ENCODE measurements at regions not wholly inside any gene's neighbourhood (a gene's known extent, or its start where the extent isn't known, plus 50 kb on each side); places are given as distances from the start of the nearest gene placed in this dataset.
A peak's percentile ranks its signal among the peaks of the same experiment; 100 is the strongest.

- H3K9me3 ChIP-seq (ENCODE audit: low read depth): no peaks in the 10 kb centered on the region
- H3K4me1 Mint-ChIP-seq: peaks cover 17% of the 10 kb centered on the region
- H3K27ac ChIP-seq: no peak overlapping the region
- H3K4me3 ChIP-seq: no peak overlapping the region
- no peaks in the 10 kb centered on the region for H3K27me3 ChIP-seq
- H3K36me3 ChIP-seq: no peaks in the 10 kb centered on the region
- H3K4me3 Mint-ChIP-seq: no peak overlapping the region
- no peaks in the 10 kb centered on the region for H3K79me2 ChIP-seq (ENCODE audit: low read depth)
- H3K27me3 Mint-ChIP-seq (ENCODE audit: insufficient read depth, low read depth): peaks cover 8% of the 10 kb centered on the region
- no peaks in the 10 kb centered on the region for H3F3A ChIP-seq (ENCODE audit: low read depth)
- H3K36me3 Mint-ChIP-seq: no peaks in the 10 kb centered on the region
- H3K4me2 ChIP-seq: no peak overlapping the region
- no peak for DNase-seq (ENCODE audit: low spot score)
- no peak overlapping the region for H2AFZ ChIP-seq (replicated peaks)
- TF ChIP-seq EZH2phosphoT487 (IDR thresholded peaks at IDR 0.05) (no peak), CTCF (IDR thresholded peaks at IDR 0.05) (no peak), EZH2 (IDR thresholded peaks at IDR 0.05) (no peak)
- no peaks in the 10 kb centered on the region for H3K9me3 Mint-ChIP-seq
- H4K20me1 ChIP-seq (ENCODE audit: low read depth): no peaks in the 10 kb centered on the region
- H3K4me1 ChIP-seq: peaks cover 3% of the 10 kb centered on the region
- no peak overlapping the region for H3K27ac Mint-ChIP-seq
- no peak overlapping the region for H3K9ac ChIP-seq
Measured at GRCh38 chr12:128052777-128053176, 214.2 kb upstream of the TMEM132C start.

GRCh38 chr12:128055567-128055966 lies 211.4 kb upstream of the TMEM132C start:
- H3K4me3 Mint-ChIP-seq: no peak overlapping the region
- Histone ChIP-seq H3K9ac (no peak overlapping the region), H3K4me3 (no peak overlapping the region), H3K79me2 (ENCODE audit: low read depth) (no peaks in the 10 kb centered on the region), H3K9me3 (ENCODE audit: low read depth) (no peaks in the 10 kb centered on the region), H4K20me1 (ENCODE audit: low read depth) (no peaks in the 10 kb centered on the region), H3K36me3 (no peaks in the 10 kb centered on the region), H3F3A (ENCODE audit: low read depth) (no peaks in the 10 kb centered on the region), H3K27ac (no peak overlapping the region), H3K4me2 (no peak overlapping the region), H2AFZ (replicated peaks) (no peak overlapping the region), H3K27me3 (no peaks in the 10 kb centered on the region), H3K4me1 (peaks cover 3% of the 10 kb centered on the region)
- H3K4me1 Mint-ChIP-seq: peaks cover 17% of the 10 kb centered on the region
- no peaks in the 10 kb centered on the region for H3K36me3 Mint-ChIP-seq
- TF ChIP-seq EZH2 (IDR thresholded peaks at IDR 0.05) (no peak), CTCF (IDR thresholded peaks at IDR 0.05) (no peak), EZH2phosphoT487 (IDR thresholded peaks at IDR 0.05) (no peak)
- H3K9me3 Mint-ChIP-seq: no peaks in the 10 kb centered on the region
- no peak overlapping the region for H3K27ac Mint-ChIP-seq
- no peak for DNase-seq (ENCODE audit: low spot score)
- peaks cover 4% of the 10 kb centered on the region for H3K27me3 Mint-ChIP-seq (ENCODE audit: insufficient read depth, low read depth)

GRCh38 chr12:128056136-128056801 lies 210.7 kb upstream of the TMEM132C start:
- H3K36me3 Mint-ChIP-seq: no peaks in the 10 kb centered on the region
- peaks cover 17% of the 10 kb centered on the region for H3K4me1 Mint-ChIP-seq
- TF ChIP-seq CTCF (IDR thresholded peaks at IDR 0.05) (no peak), EZH2phosphoT487 (IDR thresholded peaks at IDR 0.05) (no peak), EZH2 (IDR thresholded peaks at IDR 0.05) (no peak)
- H3K9me3 Mint-ChIP-seq: no peaks in the 10 kb centered on the region
- Histone ChIP-seq H3K27me3 (no peaks in the 10 kb centered on the region), H3K9me3 (ENCODE audit: low read depth) (no peaks in the 10 kb centered on the region), H4K20me1 (ENCODE audit: low read depth) (no peaks in the 10 kb centered on the region), H3F3A (ENCODE audit: low read depth) (no peaks in the 10 kb centered on the region), H3K4me3 (no peak overlapping the region), H3K4me2 (no peak overlapping the region), H3K4me1 (peaks cover 3% of the 10 kb centered on the region), H3K36me3 (no peaks in the 10 kb centered on the region), H3K9ac (no peak overlapping the region), H3K79me2 (ENCODE audit: low read depth) (no peaks in the 10 kb centered on the region), H2AFZ (replicated peaks) (no peak overlapping the region), H3K27ac (no peak overlapping the region)
- no peak overlapping the region for H3K4me3 Mint-ChIP-seq
- H3K27me3 Mint-ChIP-seq (ENCODE audit: insufficient read depth, low read depth): peaks cover 4% of the 10 kb centered on the region
- peak overlapping the region; percentile 20 for H3K27ac Mint-ChIP-seq
- DNase-seq (ENCODE audit: low spot score): peak; percentile 17
